ENCODE measurements at regions not wholly inside any gene's neighbourhood (a gene's known extent, or its start where the extent isn't known, plus 50 kb on each side); places are given as distances from the start of the nearest gene placed in this dataset.

- TF ChIP-seq EZH2 (IDR thresholded peaks at IDR 0.05) (no peak), POLR2AphosphoS5 (IDR thresholded peaks at IDR 0.05; ENCODE audit: borderline replicate concordance, low read depth, low read length) (no peak)
These were observed 2189.1 kb upstream of the AGA start for GRCh38 chr4:179631321-179631720.
